Left colon (tissue), 2 donors: ENCODE measurements at regions not wholly inside any gene's neighbourhood (a gene's known extent, or its start where the extent isn't known, plus 50 kb on each side); places are given as distances from the start of the nearest gene placed in this dataset.
A peak's percentile ranks its signal among the peaks of the same experiment; 100 is the strongest.
"Not testable (repeated sequence)": the region's sequence is repeated elsewhere in the genome, so short reads cannot be mapped to it uniquely, and the experiment has no call there.

Experiments
- ATAC-seq: fragments of 200-7000 bp; cut with Tn5 transposase; one replicate; pipeline ENCODE4 v1.9.1; 2020; ENCODE audit warnings: mild to moderate bottlenecking, moderate library complexity
- DNase-seq, 2 donors: peaks; one replicate each; pipeline ENCODE4 v3.0.0-alpha.2; 2020
- intact Hi-C, 2 donors: fragments of 100-400 bp; cut with DNase I in 1 of 2; cut with micrococcal nuclease in 1 of 2; formaldehyde crosslinking; loops; one replicate each; pipeline versions ENCODE4 v1.11.2 to v1.14.0; 2022; cut with DNase I, micrococcal nuclease
- donor health status: DM: no; HTN: no; CAD: no.
- donor health status: DM: yes; HTN: yes; CAD: no.

DNA sequence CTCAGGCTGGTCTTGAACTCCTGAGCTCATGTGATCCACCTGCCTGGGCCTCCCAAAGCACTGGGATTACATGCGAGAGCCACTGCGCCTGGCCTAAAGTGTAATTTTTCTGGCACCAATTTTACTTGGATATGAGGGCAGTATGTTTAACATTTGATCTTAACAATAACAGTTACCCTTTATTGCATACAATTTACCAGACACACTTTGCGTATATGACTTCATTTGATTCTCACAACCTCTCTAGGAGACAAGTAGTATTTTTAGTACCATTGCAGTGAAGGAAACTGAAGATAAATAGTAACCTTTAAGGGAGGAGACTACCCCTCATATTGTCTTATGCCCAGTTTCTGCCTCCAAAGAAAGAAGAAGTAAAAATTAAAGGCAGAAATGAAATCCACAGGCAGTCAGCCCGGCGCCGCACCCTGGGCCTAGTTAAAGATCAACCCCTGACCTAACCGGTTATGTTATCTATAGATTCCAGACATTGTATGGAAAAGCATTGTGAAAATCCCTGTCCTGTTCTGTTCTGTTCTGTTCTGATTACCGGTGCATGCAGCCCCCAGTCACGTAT, 54.0 kb downstream of the CYP26A1 start:
- intact Hi-C loops = not testable (repeated sequence)
- peak; percentile 80 for ATAC-seq
- peak; percentile 69 to 78 for DNase-seq

DNA sequence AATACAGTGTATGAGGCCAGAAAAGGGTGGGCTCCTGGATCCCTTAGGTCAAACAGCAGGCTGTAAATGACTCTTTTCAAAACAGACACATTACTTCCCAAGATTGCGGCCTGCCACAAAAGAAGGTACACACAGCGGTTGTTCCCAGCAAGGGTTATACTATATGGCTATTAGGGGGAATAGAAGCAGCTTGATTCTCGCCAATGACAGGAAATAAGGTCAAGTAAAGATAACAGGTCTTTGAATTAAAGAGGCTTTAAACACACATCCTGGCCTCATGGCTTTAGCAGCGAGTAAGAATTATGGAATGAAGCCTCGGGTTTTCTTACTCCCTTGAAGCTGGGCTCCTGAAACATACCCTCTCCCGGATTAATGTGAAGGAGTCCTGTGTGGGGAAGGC, 58.3 kb downstream of the CYP26A1 start:
- DNase-seq (no peak), ATAC-seq (peak; percentile 59)
- intact Hi-C loops = no loop called here

DNA sequence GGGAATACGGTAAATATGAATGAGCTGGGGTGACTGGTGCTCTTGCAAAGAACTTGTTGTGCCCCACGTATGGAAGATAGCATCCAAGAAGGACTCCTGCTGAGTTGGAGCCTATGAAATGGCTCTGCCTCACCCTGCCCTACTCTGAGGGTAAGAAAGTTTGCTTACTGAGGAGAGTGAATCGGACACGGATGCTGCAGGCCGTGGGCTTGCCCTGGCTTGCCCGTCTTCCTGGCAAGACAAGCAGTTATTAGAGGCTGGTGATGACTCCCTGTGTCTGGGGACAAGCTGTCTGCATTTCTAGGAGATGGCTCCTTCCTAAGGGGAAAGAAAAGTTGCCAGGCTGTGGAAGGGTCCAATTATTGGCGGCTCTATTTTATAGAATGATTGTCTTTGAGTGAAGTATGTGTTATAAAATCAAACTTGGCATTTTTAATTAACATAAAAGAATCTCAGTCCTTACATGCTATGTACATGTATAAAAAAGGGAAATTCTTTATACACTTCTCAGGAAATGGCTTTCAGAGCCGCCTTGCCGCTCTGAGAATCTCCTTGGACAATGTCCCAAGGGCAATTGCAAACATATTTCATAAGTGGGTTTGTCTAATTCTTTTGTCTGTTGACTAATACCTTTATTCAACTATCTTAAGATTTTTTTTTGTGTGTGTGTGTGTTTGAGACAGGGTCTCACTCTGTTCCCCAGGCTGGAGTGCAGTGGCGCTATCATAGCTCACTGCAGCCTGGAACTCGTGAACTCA, 64.6 kb downstream of the CYP26A1 start:
- ATAC-seq (no peak), DNase-seq (no peak)
- intact Hi-C loops = no loop called here

DNA sequence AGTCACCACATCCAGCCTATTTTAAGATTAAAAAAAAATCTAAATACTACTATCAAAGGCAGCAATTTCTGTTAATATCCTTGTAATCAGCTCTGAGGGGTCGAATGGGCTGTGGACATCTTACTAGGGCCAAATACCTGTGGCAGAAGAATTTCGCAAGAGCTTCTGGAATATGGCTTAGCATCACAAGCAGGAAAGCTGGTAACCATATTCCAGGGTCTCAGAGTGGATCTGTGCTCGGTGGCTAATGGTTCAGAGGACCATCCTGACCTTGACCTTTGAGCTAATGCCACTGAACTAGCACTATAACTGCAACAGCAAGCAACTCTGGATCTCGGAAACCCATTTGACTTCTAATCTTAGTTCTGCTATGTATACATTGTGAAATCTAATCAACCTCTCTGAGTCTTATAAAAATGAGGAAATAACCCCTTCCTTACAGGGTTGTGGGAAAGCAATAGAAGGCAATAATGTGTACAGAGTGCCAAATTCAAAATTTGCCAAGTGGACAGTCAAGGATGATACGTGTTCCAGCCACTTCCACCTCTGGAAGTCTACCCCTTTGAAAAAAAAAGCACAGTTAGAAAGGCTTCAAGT, 65.5 kb downstream of the CYP26A1 start:
- intact Hi-C loops = no loop called here
- ATAC-seq (no peak), DNase-seq (no peak)

DNA sequence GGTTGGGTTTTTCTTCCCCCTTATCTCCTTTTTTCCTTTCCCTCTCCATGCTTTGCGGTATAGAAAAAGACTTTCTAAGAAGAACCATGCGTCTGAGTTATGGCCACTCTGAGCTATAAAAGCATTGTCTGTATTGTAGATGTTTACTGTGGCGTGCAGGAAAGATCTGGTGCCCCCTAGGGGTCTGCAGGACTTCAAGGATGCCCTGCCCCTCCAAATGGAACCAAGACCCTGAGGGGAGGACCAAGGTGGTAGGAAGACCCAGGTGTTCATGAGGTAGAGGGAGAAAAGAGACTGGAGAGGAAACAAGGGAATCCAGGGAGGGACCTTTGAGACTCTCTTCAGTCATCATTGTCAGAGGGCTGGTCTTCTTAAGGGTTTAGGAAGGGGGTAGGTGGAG, 68.8 kb downstream of the CYP26A1 start:
- intact Hi-C loops = no loop called here
- ATAC-seq = no peak
- no peak for DNase-seq

DNA sequence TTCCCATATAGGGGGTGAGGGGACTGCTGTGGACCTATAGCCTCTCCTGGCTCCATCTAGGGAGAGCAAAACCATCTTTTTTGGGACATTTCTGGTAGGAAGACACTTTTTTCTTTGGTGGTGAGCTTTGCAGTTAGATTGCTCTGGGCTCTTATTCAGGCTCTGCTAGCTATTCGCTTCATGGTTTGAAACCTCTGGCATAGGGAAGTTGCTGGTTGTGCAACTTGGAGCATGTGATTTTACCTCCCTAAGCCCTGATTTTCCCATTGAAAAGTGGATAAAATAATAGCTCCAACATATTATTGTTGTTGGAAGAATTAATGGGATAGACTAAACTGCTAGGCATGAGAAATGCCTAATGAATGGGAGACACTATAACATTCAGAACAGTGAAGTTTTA, 69.6 kb downstream of the CYP26A1 start:
- ATAC-seq (no peak), DNase-seq (no peak)
- intact Hi-C loops = no loop called here

DNA sequence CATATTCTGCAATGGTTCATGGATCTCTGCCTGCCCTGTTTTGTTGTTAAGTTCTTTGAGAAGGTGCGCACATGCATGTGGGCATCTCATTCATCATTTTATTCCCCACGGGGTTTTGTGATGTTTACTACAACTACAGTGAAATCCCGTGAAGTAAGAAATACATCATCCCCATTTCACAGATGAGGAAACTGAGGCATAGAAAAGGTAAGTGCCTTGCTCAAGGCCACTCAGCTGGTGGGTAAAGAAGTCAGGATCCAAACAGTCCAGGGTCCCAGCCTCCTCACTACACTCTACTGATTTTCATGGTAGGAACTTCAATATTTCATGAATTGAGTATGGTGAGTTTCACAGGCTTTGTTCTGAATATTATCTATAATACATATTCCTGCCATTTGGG, 72.6 kb downstream of the CYP26A1 start:
- DNase-seq (no peak), ATAC-seq (no peak)
- intact Hi-C loops = no loop called here

DNA sequence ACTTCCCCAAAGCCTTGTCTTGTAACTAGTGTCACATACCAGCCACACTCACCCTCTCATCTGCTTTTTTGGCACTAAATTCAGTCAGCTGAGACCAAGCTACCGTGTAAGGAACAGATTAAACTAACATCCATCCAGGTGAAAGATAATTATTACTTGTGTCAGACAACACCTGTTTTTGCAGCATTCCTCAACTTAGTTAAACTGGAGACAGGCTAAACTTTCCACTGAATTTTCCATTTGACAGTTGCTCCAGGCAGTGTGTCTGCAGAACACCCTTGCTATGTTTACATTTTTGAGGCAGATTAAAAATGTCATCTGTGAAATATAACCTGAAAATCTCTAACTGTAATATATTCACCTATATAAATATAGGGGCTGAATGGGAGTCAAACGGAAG, 73.6 kb downstream of the CYP26A1 start:
- ATAC-seq = no peak
- no peak for DNase-seq
- intact Hi-C loops = no loop called here

DNA sequence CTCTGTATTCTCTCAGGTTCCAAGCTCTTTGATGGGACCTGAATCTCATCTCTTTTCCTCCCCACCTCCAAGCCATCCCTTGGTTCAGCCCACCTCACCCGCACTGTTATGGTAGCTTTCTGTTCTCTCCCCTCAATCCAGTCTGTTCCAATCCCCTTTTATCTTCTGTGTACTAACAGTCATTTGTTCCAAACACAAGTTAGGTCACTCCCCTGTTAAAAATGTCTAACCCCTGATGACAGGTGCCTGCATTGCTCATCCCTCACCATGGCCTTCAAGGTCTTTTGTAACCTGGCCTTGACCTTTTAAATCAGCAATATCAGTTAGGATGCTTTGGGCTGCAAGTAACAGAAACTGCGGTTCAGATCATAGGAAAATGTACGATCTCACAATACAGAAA, 74.8 kb downstream of the CYP26A1 start:
- DNase-seq = no peak
- no peak for ATAC-seq
- intact Hi-C loops = no loop called here

DNA sequence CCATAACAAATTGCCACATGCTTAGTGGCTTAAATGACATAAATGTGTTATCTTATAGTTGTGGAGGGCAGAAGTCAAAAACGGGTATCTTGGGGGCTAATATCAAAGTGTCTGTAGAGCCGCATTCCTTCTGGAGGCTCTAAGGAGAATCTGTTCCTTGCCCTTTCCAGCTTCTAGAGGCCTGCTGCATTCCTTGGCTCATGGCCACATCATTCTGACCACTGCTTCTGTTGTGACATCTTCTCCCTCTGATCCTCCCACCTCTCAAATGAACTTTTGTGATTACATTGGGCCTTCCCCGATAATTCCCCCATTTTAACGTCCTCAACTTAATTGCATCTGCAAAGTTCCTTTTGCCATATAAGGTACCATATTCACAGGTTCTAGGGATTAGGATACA, 76.1 kb downstream of the CYP26A1 start:
- DNase-seq (no peak), ATAC-seq (no peak)
- intact Hi-C loops = no loop called here

DNA sequence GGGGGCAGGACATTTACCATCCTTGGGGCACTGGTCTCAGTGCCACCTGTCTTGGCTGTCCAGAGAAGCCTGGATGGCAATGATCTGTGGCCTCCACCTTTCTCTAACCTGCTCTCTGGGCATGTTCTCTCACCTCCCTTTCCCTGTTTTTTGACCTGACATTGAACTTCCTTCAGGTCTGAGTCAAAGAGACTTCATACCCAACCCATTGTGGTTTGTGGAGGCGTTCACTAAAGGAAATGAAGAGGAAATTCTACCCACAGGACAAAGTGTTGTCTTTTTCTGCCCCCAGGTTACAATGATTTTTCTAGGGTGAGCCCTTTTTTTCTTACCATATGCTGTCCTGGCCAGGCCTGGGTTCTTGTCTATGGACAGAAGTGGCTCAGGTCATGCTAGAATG, 76.6 kb downstream of the CYP26A1 start:
- no peak for ATAC-seq
- intact Hi-C loops = no loop called here
- no peak for DNase-seq

DNA sequence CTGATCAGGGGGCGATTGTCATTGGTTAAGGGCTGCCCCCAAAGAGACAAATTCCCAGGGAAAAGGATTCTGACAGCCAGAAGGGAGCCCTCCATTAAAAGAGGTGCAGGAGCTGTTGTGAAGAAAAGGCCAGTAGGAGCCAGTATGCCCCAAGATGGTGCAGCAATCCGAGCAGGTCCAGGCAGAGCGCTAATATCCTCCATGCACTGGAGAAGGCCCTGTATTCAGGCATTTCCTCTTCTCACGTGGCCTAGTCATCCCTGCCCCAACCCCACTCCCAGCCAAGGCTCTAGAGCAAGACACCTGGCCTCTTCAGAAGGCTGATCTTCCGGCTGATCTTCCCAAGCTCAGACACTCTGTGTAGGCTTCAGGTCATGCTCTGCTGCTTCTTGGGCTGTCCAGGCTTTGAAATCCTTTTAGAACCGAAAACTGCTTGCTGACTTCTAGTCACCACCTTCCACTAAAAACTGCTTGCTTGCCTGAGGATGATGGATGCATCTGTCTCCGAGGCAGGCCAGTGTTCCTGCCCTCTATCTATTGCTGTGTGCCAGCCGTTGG, 77.4 kb downstream of the CYP26A1 start:
- intact Hi-C loops = no loop called here
- ATAC-seq (no peak), DNase-seq (no peak)

DNA sequence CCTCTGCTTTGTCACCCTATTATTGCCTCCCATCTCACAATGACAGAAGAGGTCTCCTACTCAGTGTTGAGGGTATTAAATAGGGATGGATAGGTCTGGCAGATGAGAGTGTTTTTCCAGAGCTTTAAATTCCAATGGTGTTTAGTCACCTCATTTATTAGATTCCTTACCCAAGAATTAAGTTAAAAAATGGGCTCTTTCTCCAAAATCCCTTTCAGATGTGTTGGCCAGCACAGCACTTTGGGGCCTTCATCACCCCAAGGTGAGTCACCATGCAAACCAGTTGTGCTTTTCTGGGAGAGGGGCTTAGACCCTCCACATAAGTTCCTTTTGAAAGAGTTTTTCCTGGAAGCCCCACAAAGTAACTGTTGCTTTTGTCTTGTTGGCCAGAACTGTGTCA, 78.4 kb downstream of the CYP26A1 start:
- ATAC-seq (no peak), DNase-seq (no peak)
- intact Hi-C loops = no loop called here

DNA sequence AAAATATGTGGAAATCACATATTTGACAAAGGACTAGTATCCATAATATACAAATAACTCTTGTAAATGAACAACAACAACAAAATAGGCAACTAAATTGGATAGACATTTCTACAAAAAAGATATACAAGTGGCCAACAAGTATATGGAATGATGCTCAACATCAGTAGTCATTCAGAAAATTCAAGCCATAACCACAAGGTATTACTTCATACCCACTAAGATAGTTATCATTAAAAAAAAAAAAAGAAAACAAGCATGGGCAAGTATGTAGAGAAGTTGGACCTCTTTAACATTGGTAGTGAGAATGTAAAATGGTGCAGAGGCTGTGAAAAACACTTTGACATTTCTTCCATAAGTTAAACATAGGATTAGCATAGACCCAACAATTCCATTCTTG, 80.8 kb downstream of the CYP26A1 start:
- no peak for ATAC-seq
- intact Hi-C loops = no loop called here
- no peak for DNase-seq

DNA sequence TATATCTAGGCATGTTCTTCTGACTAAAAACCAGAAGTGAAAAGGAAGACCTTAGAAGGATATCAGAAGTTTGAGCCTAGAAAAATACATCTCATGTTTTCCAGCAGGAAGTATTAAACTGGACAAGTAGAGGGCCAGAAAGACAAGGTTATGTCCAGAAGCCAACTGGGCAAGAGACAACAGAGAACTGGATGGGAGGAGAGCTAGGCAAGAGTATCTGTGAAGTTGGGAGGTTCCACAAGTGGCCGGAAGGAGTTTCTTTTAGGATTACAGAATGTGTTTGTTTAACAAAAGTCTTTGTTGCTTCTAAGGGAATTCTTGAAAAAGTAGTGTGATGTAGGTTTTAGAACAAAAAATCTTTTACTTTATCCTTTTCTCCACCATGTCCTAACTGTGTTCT, 86.4 kb downstream of the CYP26A1 start:
- intact Hi-C loops = no loop called here
- no peak for ATAC-seq
- DNase-seq = no peak

DNA sequence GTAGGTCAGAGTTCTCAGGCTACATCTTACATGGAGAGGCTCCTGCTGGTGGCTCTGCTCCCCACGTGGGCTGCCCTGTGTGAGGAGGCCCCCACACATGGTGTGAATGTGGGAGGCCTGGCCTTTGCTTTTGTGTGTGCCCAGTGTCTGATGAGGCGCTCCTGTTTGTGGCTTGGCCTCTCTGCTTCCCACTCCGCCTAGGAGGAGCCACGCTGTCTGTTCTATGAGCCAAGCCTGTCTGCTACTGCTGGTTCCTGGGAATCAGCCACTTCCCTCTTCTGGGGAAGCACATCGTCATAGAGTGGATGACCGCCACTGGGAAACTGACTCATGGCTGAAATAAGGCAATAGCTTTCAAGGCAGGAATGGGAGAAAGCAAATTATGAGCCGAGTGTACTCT, 87.1 kb downstream of the CYP26A1 start:
- peak; percentile 12 to 43 for DNase-seq
- peak; percentile 40 for ATAC-seq
- intact Hi-C loops = no loop called here

DNA sequence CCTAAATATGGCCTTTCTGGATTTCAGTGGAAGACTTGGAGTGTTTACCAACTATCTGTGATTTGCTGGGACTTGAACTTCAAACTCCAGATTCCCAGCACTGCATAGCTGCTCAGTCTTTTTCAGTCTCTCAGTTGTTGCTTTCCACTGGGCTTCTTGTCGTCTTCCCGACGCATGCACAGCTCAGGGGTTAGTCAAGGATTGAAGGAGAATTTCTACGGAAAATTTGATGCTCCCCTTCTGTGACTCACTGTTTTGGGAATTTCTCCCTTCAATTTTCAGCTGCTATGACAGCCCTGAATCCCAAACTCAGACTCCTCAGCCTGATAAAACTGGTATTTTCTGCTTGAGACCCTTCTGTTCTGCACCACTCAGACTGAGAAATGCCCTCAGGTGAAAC, 91.7 kb downstream of the CYP26A1 start:
- DNase-seq (no peak), ATAC-seq (no peak)
- intact Hi-C loops = no loop called here

DNA sequence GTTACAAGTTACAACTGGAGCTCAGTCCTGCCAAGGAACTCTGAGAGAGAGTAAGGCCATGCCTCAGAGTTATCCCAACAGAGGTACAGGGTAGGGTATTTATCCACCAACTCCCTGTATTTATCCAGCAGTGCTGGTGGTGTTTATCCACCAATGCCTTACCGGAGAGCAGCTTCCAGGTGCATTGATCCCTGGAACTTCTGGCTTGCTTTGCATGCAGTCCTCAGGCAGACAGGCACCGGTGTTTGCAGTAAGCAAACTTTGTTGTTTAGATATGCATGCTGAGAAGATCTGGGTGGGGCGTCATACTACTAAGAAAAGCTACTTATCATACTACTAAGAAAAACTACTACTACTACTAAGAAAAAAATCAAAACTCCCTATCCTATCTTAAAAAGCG, 92.4 kb downstream of the CYP26A1 start:
- ATAC-seq (peak; percentile 68), DNase-seq (no peak)
- intact Hi-C loops = no loop called here

DNA sequence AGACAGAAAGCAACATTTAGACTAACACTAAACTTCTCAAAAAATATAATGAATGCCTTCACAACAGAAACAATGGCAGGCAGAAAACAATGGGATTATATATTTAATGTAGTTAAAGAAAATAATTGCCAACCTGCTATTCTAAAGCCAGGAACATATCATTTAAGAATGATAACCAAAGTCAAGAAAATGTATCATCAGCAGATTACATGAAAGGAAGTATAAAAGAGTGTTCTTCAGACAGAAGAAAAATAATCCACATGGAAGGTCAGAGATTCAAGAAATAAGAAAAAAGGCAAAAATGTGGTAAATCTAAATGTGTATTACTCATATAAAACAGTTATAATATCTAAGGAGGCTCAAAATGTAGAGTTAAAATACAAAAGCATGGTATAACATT, 98.1 kb downstream of the CYP26A1 start:
- no peak for DNase-seq
- no peak for ATAC-seq
- intact Hi-C loops = no loop called here
